Keratinocyte (primary cell): ENCODE measurements at regions not wholly inside any gene's neighbourhood (a gene's known extent, or its start where the extent isn't known, plus 50 kb on each side); places are given as distances from the start of the nearest gene placed in this dataset.

Experiments
- DNase-seq: peaks from one replicate; pipeline ENCODE4 v3.0.0-alpha.2; 2011; ENCODE audit warnings: low read depth, missing footprints, low spot score
- FAIRE-seq: peaks from 2 replicates; lab custom pipeline; 2011; peaks lifted over from hg19 to GRCh38; lab: Jason Lieb, UNC
- H2AFZ ChIP-seq: 2 replicates; pipeline ENCODE4 v1.6.0; 2012; ENCODE audit warnings: low read length, control low read depth, inconsistent platforms; ENCODE audit not compliant: control insufficient read depth
- H3K27ac ChIP-seq: 2 replicates; pipeline ENCODE4 v1.5.1; 2011; ENCODE audit warnings: low read length; ENCODE audit not compliant: control insufficient read depth, insufficient read depth
- H3K27me3 ChIP-seq: 3 replicates; pipeline ENCODE4 v1.6.0; 2011; ENCODE audit warnings: low read length; ENCODE audit not compliant: control insufficient read depth, insufficient read depth; ENCODE audit errors: extremely low read depth
- H3K36me3 ChIP-seq, 2 experiments: 2 replicates in 1 of 2; 3 replicates in 1 of 2; pipeline ENCODE4 v1.5.1; 2011; ENCODE audit warnings: low read length in 2 of 2, mild to moderate bottlenecking in 1 of 2; ENCODE audit not compliant: control insufficient read depth in 2 of 2, insufficient read depth in 2 of 2; ENCODE audit errors: extremely low read depth in 1 of 2
- H3K4me1 ChIP-seq: 3 replicates; pipeline ENCODE4 v1.5.1; 2011; ENCODE audit warnings: low read length; ENCODE audit not compliant: control insufficient read depth, insufficient read depth; ENCODE audit errors: extremely low read depth
- H3K4me2 ChIP-seq: 3 replicates; pipeline ENCODE4 v1.6.0; 2011; ENCODE audit warnings: low read depth, low read length; ENCODE audit not compliant: control insufficient read depth, insufficient read depth; ENCODE audit errors: extremely low read depth
- H3K4me3 ChIP-seq, 3 experiments: fragments of 200-600 bp in 1 of 3; sonication (generic) in 1 of 3; 2 replicates in 2 of 3; 3 replicates in 1 of 3; pipeline ENCODE4 v1.5.1; 2011 to 2016; ENCODE audit warnings: low read length in 3 of 3, mild to moderate bottlenecking in 3 of 3, control low read depth in 2 of 3, inconsistent platforms in 1 of 3, low read depth in 1 of 3, mixed read lengths in 1 of 3, mixed run types in 1 of 3, moderate library complexity in 1 of 3; ENCODE audit not compliant: control insufficient read depth in 2 of 3, insufficient read depth in 2 of 3; ENCODE audit errors: extremely low read depth in 1 of 3
- H3K79me2 ChIP-seq: 2 replicates; pipeline ENCODE4 v1.6.0; 2012; ENCODE audit warnings: low read length; ENCODE audit not compliant: control insufficient read depth, insufficient read depth
- H3K9ac ChIP-seq: 3 replicates; pipeline ENCODE4 v1.6.0; 2011; ENCODE audit warnings: low read length; ENCODE audit not compliant: control insufficient read depth, insufficient read depth; ENCODE audit errors: extremely low read depth
- H3K9me1 ChIP-seq: 3 replicates; pipeline ENCODE4 v1.6.0; 2011; ENCODE audit warnings: low read length; ENCODE audit not compliant: control insufficient read depth, insufficient read depth; ENCODE audit errors: extremely low read depth
- H3K9me3 ChIP-seq: 2 replicates; pipeline ENCODE4 v1.5.1; 2012; ENCODE audit warnings: low read depth, low read length; ENCODE audit not compliant: control insufficient read depth
- H4K20me1 ChIP-seq: 3 replicates; pipeline ENCODE4 v1.6.0; 2011; ENCODE audit warnings: low read length; ENCODE audit not compliant: control insufficient read depth, insufficient read depth; ENCODE audit errors: extremely low read depth
- CTCF ChIP-seq, 3 experiments: IDR thresholded peaks in 1 of 3; conservative IDR thresholded peaks in 1 of 3; optimal IDR thresholded peaks in 1 of 3; 2 replicates in 2 of 3; 3 replicates in 1 of 3; pipeline versions ENCODE3 to v1.5.1; 2011; ENCODE audit warnings: low read length in 3 of 3, mild to moderate bottlenecking in 3 of 3, moderate library complexity in 2 of 3, control low read depth in 1 of 3, inconsistent platforms in 1 of 3; ENCODE audit not compliant: insufficient read depth in 2 of 3; ENCODE audit errors: extremely low read depth in 1 of 3
- EZH2 ChIP-seq: IDR thresholded peaks from one replicate; pipeline ENCODE4 v1.6.1; 2012; ENCODE audit warnings: inconsistent platforms, mild to moderate bottlenecking, low read length, moderate library complexity
- dilution Hi-C: fragments of 300-500 bp; cut with MboI; formaldehyde crosslinking; loops from one replicate; pipeline ENCODE4 v1.7.0; 2020; ENCODE audit warnings: low sequenced_read_pairs; ENCODE audit not compliant: extremely low pct_ligation_motif_present

GRCh38 chrX:68919707-68920106, 90.9 kb downstream of the EFNB1 start:
- no peak for FAIRE-seq
- Histone ChIP-seq H3K9me3 (no peaks in the 10 kb centered on the region), H3K9me1 (no peaks in the 10 kb centered on the region), H4K20me1 (no peaks in the 10 kb centered on the region), H2AFZ (no peak overlapping the region), H3K4me2 (no peak overlapping the region), H3K79me2 (no peaks in the 10 kb centered on the region), H3K36me3 (no peaks in the 10 kb centered on the region), H3K27me3 (peaks cover 3% of the 10 kb centered on the region), H3K27ac (no peak overlapping the region), H3K4me3 (no peak overlapping the region), H3K9ac (no peak overlapping the region), H3K4me1 (no peaks in the 10 kb centered on the region)
- DNase-seq, result no peak
- no peak for TF ChIP-seq CTCF (optimal IDR thresholded peaks at IDR 0.05 in 1 of 3, IDR thresholded peaks at IDR 0.05 in 1 of 3, conservative IDR thresholded peaks at IDR 0.05 in 1 of 3; ENCODE audit: extremely low read depth in 1 of 3, insufficient read depth in 2 of 3, low read length in 3 of 3)
- TF ChIP-seq EZH2, result no peak
- dilution Hi-C loops, result no loop called here

- Histone ChIP-seq H3K4me3 (no peak overlapping the region), H3K9ac (no peak overlapping the region), H3K79me2 (no peaks in the 10 kb centered on the region), H3K9me3 (no peaks in the 10 kb centered on the region), H2AFZ (no peak overlapping the region), H3K36me3 (no peaks in the 10 kb centered on the region), H3K9me1 (no peaks in the 10 kb centered on the region), H4K20me1 (no peaks in the 10 kb centered on the region), H3K27ac (no peak overlapping the region), H3K4me1 (no peaks in the 10 kb centered on the region), H3K27me3 (peaks cover 3% of the 10 kb centered on the region), H3K4me2 (no peak overlapping the region)
- peak in 1 of 3 experiments; percentile 19 for TF ChIP-seq CTCF (optimal IDR thresholded peaks at IDR 0.05 in 1 of 3, IDR thresholded peaks at IDR 0.05 in 1 of 3, conservative IDR thresholded peaks at IDR 0.05 in 1 of 3; ENCODE audit: extremely low read depth in 1 of 3, insufficient read depth in 2 of 3, low read length in 3 of 3)
- no peak for TF ChIP-seq EZH2
- DNase-seq, result no peak
- dilution Hi-C loops, result no loop called here
- no peak for FAIRE-seq
Measured at GRCh38 chrX:68918202-68918601, 89.4 kb downstream of the EFNB1 start.
